HUES6 (cell line): ENCODE measurements at regions not wholly inside any gene's neighbourhood (a gene's known extent, or its start where the extent isn't known, plus 50 kb on each side); places are given as distances from the start of the nearest gene placed in this dataset.

ENCODE experiments used
- H3K27ac ChIP-seq: 2 replicates; pipeline ENCODE4 v1.7.0; 2013; ENCODE audit warnings: low read depth, mild to moderate bottlenecking, low read length, inconsistent platforms
- H3K27me3 ChIP-seq: 2 replicates; pipeline ENCODE4 v1.6.1; 2013; ENCODE audit warnings: low read length; ENCODE audit not compliant: control insufficient read depth, insufficient read depth
- H3K36me3 ChIP-seq: 2 replicates; pipeline ENCODE4 v1.6.1; 2013; ENCODE audit warnings: low read length; ENCODE audit not compliant: control insufficient read depth, insufficient read depth
- H3K4me1 ChIP-seq: 2 replicates; pipeline ENCODE4 v1.6.1; 2013; ENCODE audit warnings: low read length; ENCODE audit not compliant: control insufficient read depth, insufficient read depth
- H3K4me3 ChIP-seq: 2 replicates; pipeline ENCODE4 v1.5.1; 2013; ENCODE audit warnings: low read depth, low read length
- H3K9ac ChIP-seq: one replicate; pipeline ENCODE4 v1.6.1; 2013; ENCODE audit warnings: mild to moderate bottlenecking, low read length
- H3K9me3 ChIP-seq: 2 replicates; pipeline ENCODE4 v1.6.1; 2013; ENCODE audit warnings: low read depth, low read length; ENCODE audit not compliant: control insufficient read depth, insufficient read depth

DNA sequence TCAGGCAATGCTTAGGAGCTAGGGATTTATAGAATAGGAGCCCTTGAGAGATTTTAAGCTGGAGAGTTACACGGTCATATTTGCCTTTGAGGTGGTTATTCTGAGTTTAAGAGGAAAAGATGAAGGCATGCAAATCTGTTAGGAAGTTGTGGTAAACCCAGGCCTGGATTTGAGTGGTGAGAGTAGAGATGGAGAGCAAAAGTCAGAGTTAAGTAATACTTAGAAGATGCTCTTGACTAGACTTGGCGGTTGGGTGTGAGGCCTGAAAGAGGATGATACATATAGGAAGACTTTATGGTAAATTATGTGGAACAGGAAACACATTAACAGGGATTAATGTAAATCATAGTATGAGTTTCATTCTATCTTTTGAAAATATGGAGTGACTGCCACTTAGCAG is 136.0 kb upstream of the ARX start:
- no peak overlapping the region for H3K4me3 ChIP-seq

GRCh38 chrX:25144043-25144940 is 128.5 kb upstream of the ARX start:
- Histone ChIP-seq H3K9ac (no peak overlapping the region), H3K36me3 (no peaks in the 10 kb centered on the region), H3K4me1 (peaks cover 16% of the 10 kb centered on the region; the same call in 1 of the 2 replicates), H3K9me3 (no peaks in the 10 kb centered on the region), H3K27me3 (peaks cover 19% of the 10 kb centered on the region), H3K27ac (no peak overlapping the region), H3K4me3 (peak overlapping the region; percentile 28)

More for the DNA sequence above, 136.0 kb upstream of the ARX start:
- peaks cover 3% of the 10 kb centered on the region; the same call in 1 of the 2 replicates for H3K4me1 ChIP-seq
- H3K9me3 ChIP-seq, result no peaks in the 10 kb centered on the region
- H3K27ac ChIP-seq, result no peak overlapping the region
- H3K36me3 ChIP-seq, result no peaks in the 10 kb centered on the region
- H3K27me3 ChIP-seq, result no peaks in the 10 kb centered on the region; the same call in 1 of the 2 replicates
- H3K9ac ChIP-seq, result no peak overlapping the region

DNA sequence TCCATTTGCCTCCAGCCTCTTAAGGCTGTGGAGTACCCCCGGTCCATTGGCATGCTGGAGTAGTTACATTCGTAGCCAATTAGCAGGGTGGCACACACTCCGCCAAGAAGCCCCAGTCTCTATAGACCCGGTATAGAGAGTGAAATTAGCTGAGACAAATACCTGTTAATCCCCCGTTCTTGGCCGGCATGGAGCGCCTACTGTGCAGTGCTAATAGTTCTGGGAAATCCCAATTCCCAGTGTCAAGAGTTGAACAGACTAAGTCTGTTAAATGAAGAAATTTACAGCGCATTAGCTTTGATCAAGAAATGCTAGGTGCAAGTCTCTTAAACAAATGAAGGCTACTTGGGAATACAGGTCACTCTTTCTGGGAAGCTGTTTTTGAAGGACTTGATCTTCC is 127.8 kb upstream of the ARX start:
- Histone ChIP-seq H3K4me1 (peaks cover 16% of the 10 kb centered on the region; the same call in 1 of the 2 replicates), H3K4me3 (no peak overlapping the region), H3K9me3 (no peaks in the 10 kb centered on the region)

GRCh38 chrX:25141684-25142083 is 125.9 kb upstream of the ARX start:
- Histone ChIP-seq H3K36me3 (no peaks in the 10 kb centered on the region), H3K27ac (no peak overlapping the region), H3K9me3 (no peaks in the 10 kb centered on the region), H3K9ac (no peak overlapping the region), H3K27me3 (peaks cover 19% of the 10 kb centered on the region), H3K4me1 (peaks cover 15% of the 10 kb centered on the region; the same call in 1 of the 2 replicates), H3K4me3 (no peak overlapping the region)

More for the DNA sequence above, 127.8 kb upstream of the ARX start:
- Histone ChIP-seq H3K9ac (no peak overlapping the region), H3K27ac (no peak overlapping the region), H3K27me3 (peaks cover 19% of the 10 kb centered on the region), H3K36me3 (no peaks in the 10 kb centered on the region)

DNA sequence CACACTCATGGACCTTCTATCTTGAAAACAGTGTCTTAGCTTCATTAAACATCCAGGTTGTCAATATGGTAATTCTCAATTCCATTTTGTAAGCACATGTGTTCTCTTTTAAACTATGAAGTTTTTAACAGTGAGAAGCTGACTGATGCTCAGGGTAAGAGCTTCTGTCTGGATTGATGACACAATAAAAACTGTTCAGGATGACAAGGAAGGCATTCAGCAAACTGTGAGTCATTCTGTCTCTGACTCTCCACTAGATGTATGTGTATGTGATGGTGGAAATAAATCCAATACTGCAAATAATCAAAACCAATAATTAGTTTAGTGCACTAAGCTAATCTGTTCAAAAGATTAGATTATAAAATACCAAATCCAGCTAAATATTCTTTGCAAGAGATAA is 115.3 kb upstream of the ARX start:
- Histone ChIP-seq H3K4me3 (no peak overlapping the region), H3K4me1 (peaks cover 4% of the 10 kb centered on the region; the same call in 1 of the 2 replicates), H3K27ac (no peak overlapping the region), H3K36me3 (no peaks in the 10 kb centered on the region), H3K9me3 (peaks cover 8% of the 10 kb centered on the region; the same call in 1 of the 2 replicates), H3K27me3 (no peaks in the 10 kb centered on the region; the same call in 1 of the 2 replicates), H3K9ac (no peak overlapping the region)

DNA sequence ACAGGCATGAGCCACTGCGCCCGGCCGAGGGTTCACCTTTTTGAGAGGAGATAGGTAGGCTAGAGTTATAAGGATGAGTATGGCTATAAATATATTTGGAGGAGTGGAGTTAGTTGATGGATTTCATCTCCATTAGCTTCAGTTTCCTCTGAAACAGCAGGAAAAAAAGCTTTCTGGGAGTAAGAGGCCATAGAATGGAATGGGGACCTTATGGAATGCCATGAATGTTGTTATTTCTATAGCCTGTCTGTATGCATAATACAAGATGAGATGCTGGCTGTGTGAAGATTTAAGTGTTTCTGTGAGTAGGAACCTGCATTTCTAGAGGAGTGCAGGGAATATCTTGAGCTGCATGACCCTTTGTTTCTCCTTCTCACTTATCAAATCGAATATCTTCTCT is 114.9 kb upstream of the ARX start:
- no peaks in the 10 kb centered on the region for H3K36me3 ChIP-seq
- peaks cover 8% of the 10 kb centered on the region; the same call in 1 of the 2 replicates for H3K9me3 ChIP-seq
- no peak overlapping the region for H3K27ac ChIP-seq
- peaks cover 4% of the 10 kb centered on the region; the same call in 1 of the 2 replicates for H3K4me1 ChIP-seq
- H3K9ac ChIP-seq, result no peak overlapping the region
- H3K27me3 ChIP-seq, result no peaks in the 10 kb centered on the region; the same call in 1 of the 2 replicates
- no peak overlapping the region for H3K4me3 ChIP-seq

- Histone ChIP-seq H3K27me3 (no peaks in the 10 kb centered on the region; the same call in 1 of the 2 replicates), H3K9ac (no peak overlapping the region), H3K9me3 (peaks cover 17% of the 10 kb centered on the region)
Observed at GRCh38 chrX:25125483-25125882, 109.7 kb upstream of the ARX start.

GRCh38 chrX:25124391-25124790 is 108.6 kb upstream of the ARX start:
- H3K27me3 ChIP-seq, result no peaks in the 10 kb centered on the region; the same call in 1 of the 2 replicates
- H3K27ac ChIP-seq, result no peak overlapping the region
- H3K4me1 ChIP-seq, result no peaks in the 10 kb centered on the region
- H3K4me3 ChIP-seq, result no peak overlapping the region
- H3K9me3 ChIP-seq, result peaks cover 17% of the 10 kb centered on the region
- H3K9ac ChIP-seq, result no peak overlapping the region
- no peaks in the 10 kb centered on the region for H3K36me3 ChIP-seq

More at GRCh38 chrX:25125483-25125882, 109.7 kb upstream of the ARX start:
- Histone ChIP-seq H3K4me3 (no peak overlapping the region), H3K36me3 (no peaks in the 10 kb centered on the region), H3K4me1 (no peaks in the 10 kb centered on the region), H3K27ac (no peak overlapping the region)

DNA sequence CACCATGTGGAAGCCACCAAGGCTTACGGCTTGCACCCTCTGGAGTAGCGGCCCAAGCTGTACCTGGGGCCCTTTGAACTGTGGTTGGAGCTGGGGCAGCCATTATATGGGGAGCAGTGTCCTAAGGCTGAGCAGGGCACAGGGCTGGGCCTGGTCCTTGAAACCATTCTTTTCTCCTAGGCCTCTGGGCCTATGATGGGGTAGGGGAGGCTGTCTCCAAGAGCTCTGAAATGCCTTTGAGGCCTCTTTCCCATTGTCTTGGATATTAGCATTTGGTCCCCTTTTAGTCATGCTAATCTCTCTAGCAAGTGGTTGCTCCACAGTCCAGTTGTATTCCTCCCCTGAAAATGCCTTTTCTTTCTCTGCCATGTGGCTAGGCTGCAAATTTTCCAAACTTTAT is 96.4 kb upstream of the ARX start:
- Histone ChIP-seq H3K4me3 (no peak overlapping the region), H3K9me3 (peaks cover 29% of the 10 kb centered on the region), H3K27me3 (no peaks in the 10 kb centered on the region; the same call in 1 of the 2 replicates), H3K4me1 (no peaks in the 10 kb centered on the region), H3K27ac (no peak overlapping the region), H3K9ac (no peak overlapping the region), H3K36me3 (no peaks in the 10 kb centered on the region)

DNA sequence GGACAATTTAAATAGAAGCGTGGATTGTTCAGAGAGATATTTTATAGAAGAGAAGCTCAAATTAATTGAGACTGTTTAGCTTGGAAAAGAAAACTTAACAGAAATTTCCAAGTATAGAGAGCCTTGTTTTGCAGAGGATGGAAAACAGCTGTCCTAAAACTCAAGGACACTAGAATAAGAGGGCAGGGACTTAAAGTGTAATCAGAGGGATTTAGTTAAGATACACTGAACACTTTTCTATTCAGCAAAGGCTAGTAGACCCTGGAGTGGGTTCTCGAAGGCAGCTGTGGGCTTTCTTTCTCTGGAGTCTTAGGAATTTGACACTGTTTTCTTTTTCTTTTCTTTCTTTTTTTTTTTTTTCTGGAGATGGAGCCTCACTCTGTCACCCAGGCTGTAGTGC is 92.7 kb upstream of the ARX start:
- Histone ChIP-seq H3K4me1 (peaks cover 10% of the 10 kb centered on the region; the same call in 1 of the 2 replicates), H3K4me3 (no peak overlapping the region), H3K27ac (no peak overlapping the region), H3K9me3 (peaks cover 24% of the 10 kb centered on the region), H3K9ac (no peak overlapping the region), H3K27me3 (no peaks in the 10 kb centered on the region; the same call in 1 of the 2 replicates), H3K36me3 (no peaks in the 10 kb centered on the region)

- H3K36me3 ChIP-seq, result no peaks in the 10 kb centered on the region
- no peak overlapping the region for H3K27ac ChIP-seq
- H3K4me3 ChIP-seq, result no peak overlapping the region
- H3K9me3 ChIP-seq, result no peaks in the 10 kb centered on the region; the same call in 1 of the 2 replicates
- H3K9ac ChIP-seq, result no peak overlapping the region
- H3K4me1 ChIP-seq, result peaks cover 10% of the 10 kb centered on the region; the same call in 1 of the 2 replicates
- H3K27me3 ChIP-seq, result no peaks in the 10 kb centered on the region; the same call in 1 of the 2 replicates
Observed at GRCh38 chrX:25105221-25105620, 89.5 kb upstream of the ARX start.
